HepG2 (cell line): ENCODE measurements at regions not wholly inside any gene's neighbourhood (a gene's known extent, or its start where the extent isn't known, plus 50 kb on each side); places are given as distances from the start of the nearest gene placed in this dataset.

Experiments
- ATAC-seq: fragments of 200-7000 bp; cut with Tn5 transposase; 3 replicates; pipeline ENCODE4 v1.9.1; 2020; ENCODE audit warnings: mild to moderate bottlenecking, moderate library complexity
- BruUV-seq: library from RNA; stranded (reverse); fragments of 400-500 nt; replicated peaks from 2 replicates; lab custom pipeline; 2021; lab: Mats Ljungman, UMichigan
- CTCF ChIA-PET: fragments of 300-600 bp; formaldehyde crosslinking; extraction: SDS; loops from one replicate; lab custom pipeline; 2021; ENCODE audit warnings: low total read pairs, inconsistent platforms, low intra/inter-chr PET ratio; lab: Yijun Ruan, JAX
- POLR2A ChIA-PET: fragments of 350-600 bp; sonication (Branson Sonifier 250); formaldehyde crosslinking; loops from one replicate; lab custom pipeline; 2020; ENCODE audit warnings: antibody characterized with exemption, inconsistent platforms; lab: Yijun Ruan, JAX
- DNase-seq: peaks from one replicate; pipeline ENCODE4 v3.0.0-alpha.2; 2015; ENCODE audit warnings: low spot score
- FAIRE-seq: peaks from 3 replicates; lab custom pipeline; 2011; peaks lifted over from hg19 to GRCh38; lab: Jason Lieb, UNC
- H2AFZ ChIP-seq: one replicate; pipeline ENCODE4 v1.6.1; 2011; ENCODE audit warnings: low read length, inconsistent platforms
- H3K27ac ChIP-seq: fragments of 300-600 bp; 3 replicates; pipeline ENCODE4 v1.8.0; 2011; ENCODE audit warnings: mixed run types, mild to moderate bottlenecking, mixed read lengths, low read length, inconsistent platforms; ENCODE audit not compliant: insufficient read depth; ENCODE audit errors: extremely low read length
- H3K27me3 ChIP-seq, 2 experiments: fragments of 200-600 bp in 1 of 2; 2 replicates in 1 of 2; 3 replicates in 1 of 2; pipeline versions ENCODE4 v1.6.0 to v1.8.0; 2011; ENCODE audit warnings: low read length in 2 of 2, mild to moderate bottlenecking in 2 of 2, moderate library complexity in 2 of 2, inconsistent platforms in 1 of 2; ENCODE audit not compliant: insufficient read depth in 2 of 2, control insufficient read depth in 1 of 2
- H3K36me3 ChIP-seq, 2 experiments: fragments of 200-600 bp in 1 of 2; replicated peaks in 1 of 2; 2 replicates in 1 of 2; 3 replicates in 1 of 2; pipeline versions ENCODE4 v1.5.1 to v1.8.0; 2011; ENCODE audit warnings: low read length in 2 of 2, inconsistent platforms in 1 of 2; ENCODE audit not compliant: insufficient read depth in 2 of 2, control insufficient read depth in 1 of 2
- H3K4me1 ChIP-seq: 2 replicates; pipeline ENCODE4 v1.5.1; 2012; ENCODE audit warnings: low read length, inconsistent platforms; ENCODE audit not compliant: insufficient read depth
- H3K4me2 ChIP-seq: 2 replicates; pipeline ENCODE4 v1.6.0; 2011; ENCODE audit warnings: low read depth, low read length, inconsistent platforms
- H3K4me3 ChIP-seq, 3 experiments: fragments of 200-600 bp in 1 of 3; sonication (generic), shearing (Covaris generic) in 1 of 3; replicated peaks in 1 of 3; 2 replicates each; pipeline ENCODE4 v1.5.1; 2011 to 2016; ENCODE audit warnings: low read length in 3 of 3, inconsistent platforms in 2 of 3, low read depth in 2 of 3, mild to moderate bottlenecking in 2 of 3, control low read depth in 1 of 3, mixed read lengths in 1 of 3; ENCODE audit not compliant: insufficient read depth in 1 of 3
- H3K79me2 ChIP-seq: one replicate; pipeline ENCODE4 v1.6.1; 2011; ENCODE audit warnings: low read length, inconsistent platforms; ENCODE audit not compliant: insufficient read depth
- H3K9ac ChIP-seq: 2 replicates; pipeline ENCODE4 v1.6.0; 2011; ENCODE audit warnings: mild to moderate bottlenecking, low read depth, low read length, inconsistent platforms; ENCODE audit not compliant: insufficient read depth
- H3K9me3 ChIP-seq: 2 replicates; pipeline ENCODE4 v1.5.1; 2012; ENCODE audit warnings: mild to moderate bottlenecking, low read length
- H4K20me1 ChIP-seq: 2 replicates; pipeline ENCODE4 v1.6.0; 2011; ENCODE audit warnings: inconsistent platforms, mild to moderate bottlenecking, low read length, moderate library complexity; ENCODE audit not compliant: insufficient read depth
- EEA1 ChIP-seq: sonication (generic); formaldehyde crosslinking; IDR thresholded peaks from 2 replicates; pipeline ENCODE4 v1.5.1; 2020; ENCODE audit warnings: mild to moderate bottlenecking, missing genetic modification reagents, borderline replicate concordance
- GATAD2A ChIP-seq: IDR thresholded peaks from 2 replicates; pipeline ENCODE4 v1.6.1; 2016
- GFI1 ChIP-seq: sonication (generic); formaldehyde crosslinking; IDR thresholded peaks from 2 replicates; pipeline ENCODE4 v1.5.0; 2020; ENCODE audit warnings: missing genetic modification reagents, mild to moderate bottlenecking, borderline replicate concordance
- KMT2A ChIP-seq: sonication (generic); formaldehyde crosslinking; IDR thresholded peaks from 2 replicates; pipeline ENCODE4 v1.4.0; 2020; ENCODE audit warnings: missing genetic modification reagents
- SOX13 ChIP-seq, 3 experiments: fragments of 450-650 bp in 1 of 3; sonication (generic) in 1 of 3; formaldehyde crosslinking in 1 of 3; IDR thresholded peaks in 2 of 3; conservative IDR thresholded peaks in 1 of 3; 2 replicates each; pipeline versions ENCODE4 v1.5.0 to v1.6.1; 2016 to 2020; ENCODE audit warnings: antibody characterized with exemption in 1 of 3, mild to moderate bottlenecking in 1 of 3, missing compliant biosample characterization in 1 of 3, missing genetic modification reagents in 1 of 3, moderate library complexity in 1 of 3
- SP5 ChIP-seq: IDR thresholded peaks from 2 replicates; pipeline ENCODE4 v1.6.1; 2016; ENCODE audit warnings: low read depth, borderline replicate concordance
- SYNCRIP ChIP-seq: fragments of 200-400 bp; formaldehyde crosslinking; IDR thresholded peaks from 2 replicates; pipeline ENCODE4 v1.6.1; 2018; ENCODE audit warnings: mild to moderate bottlenecking, low read depth, low read length; ENCODE audit not compliant: insufficient read depth
- TEAD2 ChIP-seq: sonication (generic); formaldehyde crosslinking; IDR thresholded peaks from 2 replicates; pipeline ENCODE4 v1.9.0; 2021; ENCODE audit warnings: missing genetic modification reagents
- U2AF1 ChIP-seq: fragments of 200-400 bp; formaldehyde crosslinking; optimal IDR thresholded peaks from 2 replicates; pipeline ENCODE3; 2017; ENCODE audit warnings: mild to moderate bottlenecking, low read depth, low read length
- ZNF253 ChIP-seq: sonication (generic); formaldehyde crosslinking; IDR thresholded peaks from 2 replicates; pipeline ENCODE4 v1.8.0; 2022; ENCODE audit warnings: mild to moderate bottlenecking, missing genetic modification reagents, borderline replicate concordance
- ZNF256 ChIP-seq: sonication (generic); formaldehyde crosslinking; conservative IDR thresholded peaks from 2 replicates; pipeline ENCODE4 v1.4.0; 2020; ENCODE audit warnings: missing genetic modification reagents
- ZNF33A ChIP-seq: sonication (generic); formaldehyde crosslinking; IDR thresholded peaks from 2 replicates; pipeline ENCODE4 v1.5.1; 2020; ENCODE audit warnings: missing genetic modification reagents, mild to moderate bottlenecking, moderate library complexity, borderline replicate concordance
- ZNF33B ChIP-seq: sonication (generic); formaldehyde crosslinking; IDR thresholded peaks from 2 replicates; pipeline ENCODE4 v1.5.1; 2020; ENCODE audit warnings: mild to moderate bottlenecking, missing genetic modification reagents
- ZNF570 ChIP-seq: sonication (generic); formaldehyde crosslinking; IDR thresholded peaks from 2 replicates; pipeline ENCODE4 v1.4.0; 2020; ENCODE audit warnings: mild to moderate bottlenecking, missing genetic modification reagents, borderline replicate concordance
- ZNF577 ChIP-seq: sonication (generic); formaldehyde crosslinking; IDR thresholded peaks from 2 replicates; pipeline ENCODE4 v1.4.0; 2020; ENCODE audit warnings: mild to moderate bottlenecking, low read depth, missing genetic modification reagents, borderline replicate concordance
- ZNF746 ChIP-seq: sonication (generic); formaldehyde crosslinking; IDR thresholded peaks from 2 replicates; pipeline ENCODE4 v1.8.0; 2022; ENCODE audit warnings: mild to moderate bottlenecking, missing genetic modification reagents
- ZNF775 ChIP-seq: sonication (generic); formaldehyde crosslinking; IDR thresholded peaks from 2 replicates; pipeline ENCODE4 v1.4.0; 2020; ENCODE audit warnings: missing genetic modification reagents, mild to moderate bottlenecking, moderate library complexity, borderline replicate concordance
- in situ Hi-C: cut with HindIII; loops from 2 replicates; pipeline ENCODE4 v1.10.0; 2017; ENCODE audit warnings: low pct_unique_long_range_greater_than_20kb; ENCODE audit not compliant: extremely low pct_ligation_motif_present
- intact Hi-C: fragments of 100-400 bp; cut with micrococcal nuclease; formaldehyde crosslinking; loops from one replicate; pipeline ENCODE4 v1.10.0; 2022; ENCODE audit not compliant: unreplicated experiment
- TF ChIP-seq, protein P1 (sequence below): sonication (generic); formaldehyde crosslinking; IDR thresholded peaks from 2 replicates; pipeline ENCODE4 v1.4.0; 2020; ENCODE audit warnings: mild to moderate bottlenecking, missing genetic modification reagents
- TF ChIP-seq, protein P2 (sequence below): sonication (generic); formaldehyde crosslinking; IDR thresholded peaks from 2 replicates; pipeline ENCODE4 v1.8.0; 2022; ENCODE audit warnings: mild to moderate bottlenecking, missing genetic modification reagents; ENCODE audit not compliant: insufficient replicate concordance
- TF ChIP-seq, protein P3 (sequence below): sonication (generic); formaldehyde crosslinking; IDR thresholded peaks from 2 replicates; pipeline ENCODE4 v1.4.0; 2020; ENCODE audit warnings: missing genetic modification reagents, mild to moderate bottlenecking, borderline replicate concordance

DNA sequence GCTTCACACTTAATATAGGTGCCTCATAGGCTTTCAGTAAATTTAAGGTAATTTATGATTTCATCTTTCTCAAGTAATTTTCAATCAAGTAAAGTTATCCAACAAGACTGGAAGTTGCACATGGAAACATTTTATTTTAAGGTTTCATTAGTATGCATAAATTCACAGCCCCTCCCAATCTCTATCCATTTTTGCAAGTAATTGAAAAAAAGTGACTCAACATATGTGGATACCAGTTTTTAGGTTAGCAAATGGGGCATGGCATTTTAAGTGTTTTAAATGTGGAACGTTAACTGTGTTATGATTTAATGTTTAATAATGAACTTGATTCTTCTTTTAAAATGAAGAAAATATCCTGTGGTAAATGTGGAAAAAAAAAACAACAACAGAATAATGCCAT is 532.8 kb downstream of the FOXG1 start (continued):
- no peak for TF ChIP-seq ZNF577 (CRISPR knock-in tag)
- no peak for TF ChIP-seq ZNF570

DNA sequence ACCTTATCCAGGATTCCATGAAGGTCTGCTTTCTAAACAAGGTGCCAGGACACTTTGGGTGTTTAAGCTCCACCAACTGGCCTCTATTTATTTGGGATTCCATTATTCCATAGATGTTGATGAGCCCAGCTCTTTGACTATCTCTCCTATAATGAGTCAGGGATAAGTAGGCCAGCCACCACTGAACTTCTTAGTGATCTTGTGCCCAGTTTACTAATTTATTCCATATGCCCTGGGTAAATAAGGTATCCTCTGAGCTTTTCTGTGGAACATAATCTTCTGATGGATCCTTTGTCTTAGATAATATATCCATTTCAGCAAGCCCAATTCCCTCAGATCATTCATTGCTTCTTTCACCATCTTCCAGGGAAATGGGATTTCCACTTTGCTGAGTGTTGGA is 535.0 kb downstream of the FOXG1 start:
- in situ Hi-C loops, result no loop called here
- intact Hi-C loops, result no loop called here
- TF ChIP-seq ZNF746 (CRISPR knock-in tag) (no peak), KMT2A (CRISPR knock-in tag) (no peak), ZNF775 (CRISPR knock-in tag) (no peak), SP5 (CRISPR knock-in tag) (no peak), ZNF256 (CRISPR knock-in tag) (no peak), U2AF1 (no peak), SOX13 (IDR thresholded peaks at IDR 0.05) (no peak), SOX13 (CRISPR knock-in tag; conservative IDR thresholded peaks at IDR 0.05 in 1 of 2, IDR thresholded peaks at IDR 0.05 in 1 of 2) (no peak), GATAD2A (CRISPR knock-in tag) (no peak), ZNF33B (no peak), SYNCRIP (no peak), TEAD2 (CRISPR knock-in tag) (no peak), EEA1 (no peak), GFI1 (CRISPR knock-in tag) (no peak), ZNF33A (no peak), ZNF253 (CRISPR knock-in tag) (no peak)
- TF ChIP-seq, protein P1, sequence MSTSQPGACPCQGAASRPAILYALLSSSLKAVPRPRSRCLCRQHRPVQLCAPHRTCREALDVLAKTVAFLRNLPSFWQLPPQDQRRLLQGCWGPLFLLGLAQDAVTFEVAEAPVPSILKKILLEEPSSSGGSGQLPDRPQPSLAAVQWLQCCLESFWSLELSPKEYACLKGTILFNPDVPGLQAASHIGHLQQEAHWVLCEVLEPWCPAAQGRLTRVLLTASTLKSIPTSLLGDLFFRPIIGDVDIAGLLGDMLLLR, result no peak
- TF ChIP-seq, protein P2, sequence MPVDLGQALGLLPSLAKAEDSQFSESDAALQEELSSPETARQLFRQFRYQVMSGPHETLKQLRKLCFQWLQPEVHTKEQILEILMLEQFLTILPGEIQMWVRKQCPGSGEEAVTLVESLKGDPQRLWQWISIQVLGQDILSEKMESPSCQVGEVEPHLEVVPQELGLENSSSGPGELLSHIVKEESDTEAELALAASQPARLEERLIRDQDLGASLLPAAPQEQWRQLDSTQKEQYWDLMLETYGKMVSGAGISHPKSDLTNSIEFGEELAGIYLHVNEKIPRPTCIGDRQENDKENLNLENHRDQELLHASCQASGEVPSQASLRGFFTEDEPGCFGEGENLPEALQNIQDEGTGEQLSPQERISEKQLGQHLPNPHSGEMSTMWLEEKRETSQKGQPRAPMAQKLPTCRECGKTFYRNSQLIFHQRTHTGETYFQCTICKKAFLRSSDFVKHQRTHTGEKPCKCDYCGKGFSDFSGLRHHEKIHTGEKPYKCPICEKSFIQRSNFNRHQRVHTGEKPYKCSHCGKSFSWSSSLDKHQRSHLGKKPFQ, result no peak
- TF ChIP-seq, protein P3, sequence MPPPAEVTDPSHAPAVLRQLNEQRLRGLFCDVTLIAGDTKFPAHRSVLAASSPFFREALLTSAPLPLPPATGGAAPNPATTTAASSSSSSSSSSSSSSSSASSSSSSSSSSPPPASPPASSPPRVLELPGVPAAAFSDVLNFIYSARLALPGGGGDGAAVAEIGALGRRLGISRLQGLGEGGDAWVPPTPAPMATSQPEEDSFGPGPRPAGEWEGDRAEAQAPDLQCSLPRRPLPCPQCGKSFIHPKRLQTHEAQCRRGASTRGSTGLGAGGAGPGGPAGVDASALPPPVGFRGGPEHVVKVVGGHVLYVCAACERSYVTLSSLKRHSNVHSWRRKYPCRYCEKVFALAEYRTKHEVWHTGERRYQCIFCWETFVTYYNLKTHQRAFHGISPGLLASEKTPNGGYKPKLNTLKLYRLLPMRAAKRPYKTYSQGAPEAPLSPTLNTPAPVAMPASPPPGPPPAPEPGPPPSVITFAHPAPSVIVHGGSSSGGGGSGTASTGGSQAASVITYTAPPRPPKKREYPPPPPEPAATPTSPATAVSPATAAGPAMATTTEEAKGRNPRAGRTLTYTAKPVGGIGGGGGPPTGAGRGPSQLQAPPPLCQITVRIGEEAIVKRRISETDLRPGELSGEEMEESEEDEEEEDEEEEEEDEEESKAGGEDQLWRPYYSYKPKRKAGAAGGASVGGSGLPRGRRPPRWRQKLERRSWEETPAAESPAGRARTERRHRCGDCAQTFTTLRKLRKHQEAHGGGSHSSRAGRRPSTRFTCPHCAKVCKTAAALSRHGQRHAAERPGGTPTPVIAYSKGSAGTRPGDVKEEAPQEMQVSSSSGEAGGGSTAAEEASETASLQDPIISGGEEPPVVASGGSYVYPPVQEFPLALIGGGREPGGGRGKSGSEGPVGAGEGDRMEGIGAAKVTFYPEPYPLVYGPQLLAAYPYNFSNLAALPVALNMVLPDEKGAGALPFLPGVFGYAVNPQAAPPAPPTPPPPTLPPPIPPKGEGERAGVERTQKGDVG (CRISPR knock-in tag), result no peak

More for the DNA sequence above, 535.0 kb downstream of the FOXG1 start:
- FAIRE-seq, result no peak
- Histone ChIP-seq H3K4me3 (no peak overlapping the region), H3K27ac (no peak overlapping the region), H3K79me2 (no peaks in the 10 kb centered on the region), H3K4me1 (no peaks in the 10 kb centered on the region), H3K27me3 (no peaks in the 10 kb centered on the region), H2AFZ (no peak overlapping the region), H4K20me1 (no peaks in the 10 kb centered on the region), H3K9ac (no peak overlapping the region), H3K36me3 (no peaks in the 10 kb centered on the region), H3K9me3 (peaks cover 99% of the 10 kb centered on the region), H3K4me2 (no peak overlapping the region)
- ChIA-PET POLR2A (no interaction called here), CTCF (no interaction called here)
- no peak for ATAC-seq
- DNase-seq, result no peak
- no TSS peak for BruUV-seq
